Calu3 (cell line): ENCODE measurements at regions not wholly inside any gene's neighbourhood (a gene's known extent, or its start where the extent isn't known, plus 50 kb on each side); places are given as distances from the start of the nearest gene placed in this dataset.

ENCODE experiments used
- BruUV-seq: library from RNA; stranded (reverse); fragments of 400-500 nt; replicated peaks from 2 replicates; lab custom pipeline; 2021; lab: Mats Ljungman, UMichigan
- CTCF ChIA-PET: fragments of 300-600 bp; sonication (Branson Sonifier 250); formaldehyde crosslinking; loops from one replicate; lab custom pipeline; 2022; ENCODE audit warnings: antibody characterized with exemption; lab: Charles Lee
- DNase-seq: peaks from one replicate; pipeline ENCODE4 v3.0.0; 2022
- H3K27ac Mint-ChIP-seq: one replicate; pipeline ENCODE4 v1.8.0; 2022; ENCODE audit warnings: mixed read lengths; ENCODE audit not compliant: unreplicated experiment
- H3K27me3 Mint-ChIP-seq: one replicate; pipeline ENCODE4 v1.8.0; 2022; ENCODE audit warnings: mixed read lengths; ENCODE audit not compliant: unreplicated experiment
- H3K36me3 Mint-ChIP-seq: one replicate; pipeline ENCODE4 v1.8.0; 2022; ENCODE audit warnings: mild to moderate bottlenecking, moderate library complexity, mixed read lengths; ENCODE audit not compliant: insufficient read depth, unreplicated experiment
- H3K4me1 Mint-ChIP-seq: one replicate; pipeline ENCODE4 v1.8.0; 2022; ENCODE audit warnings: mild to moderate bottlenecking, low read depth, mixed read lengths; ENCODE audit not compliant: unreplicated experiment
- H3K4me3 Mint-ChIP-seq: one replicate; pipeline ENCODE4 v1.8.0; 2022; ENCODE audit warnings: mild to moderate bottlenecking, low read depth, moderate library complexity, mixed read lengths; ENCODE audit not compliant: unreplicated experiment
- H3K9me3 Mint-ChIP-seq: one replicate; pipeline ENCODE4 v1.8.0; 2022; ENCODE audit warnings: low read depth, mixed read lengths; ENCODE audit not compliant: unreplicated experiment
- intact Hi-C: fragments of 100-400 bp; cut with micrococcal nuclease; formaldehyde crosslinking; loops from one replicate; pipeline ENCODE4 v1.10.0; 2022; ENCODE audit not compliant: unreplicated experiment
- TF ChIP-seq, protein P1 (sequence below): fragments of 200-600 bp; IDR thresholded peaks from one replicate; pipeline ENCODE4 v1.8.0; 2022; ENCODE audit warnings: antibody characterized with exemption; ENCODE audit not compliant: unreplicated experiment

DNA sequence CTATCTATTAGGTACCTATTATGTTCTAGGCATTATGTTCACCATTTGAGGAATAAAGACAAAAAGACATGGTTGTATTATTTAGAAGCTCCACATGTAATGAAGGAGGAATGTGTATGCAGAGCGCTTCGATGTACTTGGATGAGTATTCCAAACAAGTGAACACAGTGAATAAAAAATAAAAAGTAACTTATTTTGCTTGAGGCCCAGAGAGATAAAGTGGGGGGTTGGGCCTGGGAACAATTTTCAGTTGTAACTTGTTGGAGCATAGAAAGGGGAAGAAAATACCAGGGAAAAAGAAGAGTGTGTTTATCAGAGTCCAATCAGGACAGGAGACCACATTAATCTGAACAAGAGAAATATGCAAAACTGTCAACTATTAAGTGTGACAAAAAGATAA lies 445.7 kb upstream of the BCHE start:
- BruUV-seq: no TSS peak
- H3K36me3 Mint-ChIP-seq: no peaks in the 10 kb centered on the region
- no peak for DNase-seq
- intact Hi-C loops: no loop called here
- no peaks in the 10 kb centered on the region for H3K27me3 Mint-ChIP-seq
- H3K4me3 Mint-ChIP-seq: no peak overlapping the region
- peaks cover 20% of the 10 kb centered on the region for H3K4me1 Mint-ChIP-seq
- H3K27ac Mint-ChIP-seq: peak overlapping the region; percentile 3
- peaks cover 3% of the 10 kb centered on the region for H3K9me3 Mint-ChIP-seq
- CTCF ChIA-PET: no interaction called here
- TF ChIP-seq, protein P1, sequence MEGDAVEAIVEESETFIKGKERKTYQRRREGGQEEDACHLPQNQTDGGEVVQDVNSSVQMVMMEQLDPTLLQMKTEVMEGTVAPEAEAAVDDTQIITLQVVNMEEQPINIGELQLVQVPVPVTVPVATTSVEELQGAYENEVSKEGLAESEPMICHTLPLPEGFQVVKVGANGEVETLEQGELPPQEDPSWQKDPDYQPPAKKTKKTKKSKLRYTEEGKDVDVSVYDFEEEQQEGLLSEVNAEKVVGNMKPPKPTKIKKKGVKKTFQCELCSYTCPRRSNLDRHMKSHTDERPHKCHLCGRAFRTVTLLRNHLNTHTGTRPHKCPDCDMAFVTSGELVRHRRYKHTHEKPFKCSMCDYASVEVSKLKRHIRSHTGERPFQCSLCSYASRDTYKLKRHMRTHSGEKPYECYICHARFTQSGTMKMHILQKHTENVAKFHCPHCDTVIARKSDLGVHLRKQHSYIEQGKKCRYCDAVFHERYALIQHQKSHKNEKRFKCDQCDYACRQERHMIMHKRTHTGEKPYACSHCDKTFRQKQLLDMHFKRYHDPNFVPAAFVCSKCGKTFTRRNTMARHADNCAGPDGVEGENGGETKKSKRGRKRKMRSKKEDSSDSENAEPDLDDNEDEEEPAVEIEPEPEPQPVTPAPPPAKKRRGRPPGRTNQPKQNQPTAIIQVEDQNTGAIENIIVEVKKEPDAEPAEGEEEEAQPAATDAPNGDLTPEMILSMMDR: no peak

DNA sequence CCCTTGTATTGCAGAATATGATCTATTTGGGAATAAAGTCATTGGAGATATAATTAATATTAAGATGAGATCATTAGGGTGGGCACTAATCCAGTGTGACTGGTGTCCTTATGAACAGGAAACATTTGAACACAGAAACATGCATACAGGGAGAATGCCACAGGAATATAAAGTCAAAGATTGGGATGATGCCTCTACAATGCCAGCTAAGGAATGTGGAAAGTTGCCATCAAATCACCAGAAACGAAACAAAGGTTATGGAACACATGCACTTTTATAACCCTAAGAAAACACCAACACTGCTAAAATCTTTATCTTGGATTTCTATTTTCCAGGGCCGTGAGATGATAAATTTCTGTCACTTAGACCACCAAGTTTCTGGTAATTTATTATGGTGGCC lies 442.4 kb upstream of the BCHE start:
- BruUV-seq: no TSS peak

DNA sequence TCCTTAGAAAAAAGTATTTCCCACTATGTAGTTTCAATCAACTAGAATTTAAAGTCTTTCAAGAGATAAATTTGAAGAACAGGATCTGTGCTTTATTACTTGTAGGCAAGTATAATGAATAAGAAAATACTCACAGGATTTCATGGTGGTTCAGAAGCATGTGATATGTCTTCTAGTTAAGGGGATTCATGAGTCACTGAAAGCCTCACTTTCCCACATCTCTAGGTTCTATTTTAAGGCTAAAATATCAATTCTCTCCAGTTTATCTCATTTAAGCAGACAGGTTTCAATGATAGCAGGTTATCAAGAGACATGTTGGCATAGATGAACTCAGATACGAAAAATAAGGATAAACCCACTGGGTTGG lies 437.8 kb upstream of the BCHE start:
- Mint-ChIP-seq H3K9me3 (peaks cover 3% of the 10 kb centered on the region), H3K27ac (no peak overlapping the region), H3K4me1 (peaks cover 10% of the 10 kb centered on the region), H3K4me3 (no peak overlapping the region), H3K36me3 (no peaks in the 10 kb centered on the region), H3K27me3 (no peaks in the 10 kb centered on the region)
- no peak for DNase-seq
- BruUV-seq: no TSS peak
- intact Hi-C loops: no loop called here
- TF ChIP-seq, protein P1: no peak
- CTCF ChIA-PET: no interaction called here

More for the DNA sequence above, 442.4 kb upstream of the BCHE start:
- CTCF ChIA-PET: no interaction called here
- no peak overlapping the region for H3K4me3 Mint-ChIP-seq
- TF ChIP-seq, protein P1: no peak
- peaks cover 3% of the 10 kb centered on the region for H3K9me3 Mint-ChIP-seq
- no peaks in the 10 kb centered on the region for H3K36me3 Mint-ChIP-seq
- H3K27ac Mint-ChIP-seq: no peak overlapping the region
- DNase-seq: no peak
- H3K27me3 Mint-ChIP-seq: no peaks in the 10 kb centered on the region
- intact Hi-C loops: no loop called here
- peaks cover 13% of the 10 kb centered on the region for H3K4me1 Mint-ChIP-seq

DNA sequence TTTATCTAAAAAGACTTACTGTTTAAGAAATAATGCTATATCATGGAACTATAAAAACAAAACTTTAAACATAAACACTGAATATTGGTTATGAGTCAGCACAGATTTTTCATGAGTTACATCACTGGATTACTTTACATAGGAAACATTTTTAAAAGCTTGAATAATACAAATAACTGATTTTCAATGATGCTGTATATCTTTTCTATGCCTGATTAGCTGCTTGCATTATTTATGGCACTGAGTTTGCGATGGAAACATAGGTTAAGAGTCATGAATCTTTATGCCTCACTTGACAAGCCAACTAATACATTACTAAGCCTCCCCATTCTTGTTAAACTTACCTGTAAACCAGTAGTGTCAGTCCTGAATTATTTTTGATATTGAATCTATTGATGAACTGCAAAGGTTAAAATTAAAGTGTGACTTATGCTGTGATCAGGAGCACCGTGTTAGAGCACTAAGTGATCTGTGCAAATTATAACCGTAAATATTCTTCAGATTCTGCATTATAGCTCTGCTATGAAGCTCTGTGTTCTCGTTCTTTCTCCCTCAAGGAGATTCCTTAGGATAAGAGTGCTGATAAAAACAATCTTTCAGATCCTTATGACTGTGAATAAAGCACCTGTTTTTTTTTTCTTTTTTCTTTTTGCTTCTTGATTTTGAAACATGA lies 437.3 kb upstream of the BCHE start:
- no peak overlapping the region for H3K27ac Mint-ChIP-seq
- peaks cover 10% of the 10 kb centered on the region for H3K4me1 Mint-ChIP-seq
- DNase-seq: no peak
- H3K4me3 Mint-ChIP-seq: no peak overlapping the region
- intact Hi-C loops: no loop called here
- no peaks in the 10 kb centered on the region for H3K27me3 Mint-ChIP-seq
- TF ChIP-seq, protein P1: no peak
- peaks cover 3% of the 10 kb centered on the region for H3K9me3 Mint-ChIP-seq
- CTCF ChIA-PET: no interaction called here
- no peaks in the 10 kb centered on the region for H3K36me3 Mint-ChIP-seq
- no TSS peak for BruUV-seq
